Activated naive CD4-positive, alpha-beta T cell treated with anti-CD3 and anti-CD28 coated beads, Interleukin-2, amount 10 ng/mL, durations not matched to agents 7 days and 5 days (primary cell): ENCODE measurements at regions not wholly inside any gene's neighbourhood (a gene's known extent, or its start where the extent isn't known, plus 50 kb on each side); places are given as distances from the start of the nearest gene placed in this dataset.

Experiments used
- CTCF ChIA-PET: fragments of 350-600 bp; sonication (Branson Sonifier 250); formaldehyde crosslinking; loops from one replicate; lab custom pipeline; 2021; ENCODE audit warnings: antibody characterized with exemption; lab: Charles Lee
- DNase-seq: peaks from one replicate; pipeline ENCODE4 v3.0.0-alpha.2; 2020
- H3K27ac Mint-ChIP-seq: one replicate; pipeline ENCODE4 v1.8.0; 2021; ENCODE audit warnings: mild to moderate bottlenecking, moderate library complexity, mixed read lengths
- H3K27me3 Mint-ChIP-seq: one replicate; pipeline ENCODE4 v1.8.0; 2021; ENCODE audit warnings: mild to moderate bottlenecking, mixed read lengths
- H3K36me3 Mint-ChIP-seq: one replicate; pipeline ENCODE4 v1.8.0; 2021; ENCODE audit warnings: mixed read lengths
- H3K4me1 Mint-ChIP-seq: one replicate; pipeline ENCODE4 v1.8.0; 2021; ENCODE audit warnings: mixed read lengths
- H3K4me3 Mint-ChIP-seq: one replicate; pipeline ENCODE4 v1.8.0; 2021; ENCODE audit warnings: mild to moderate bottlenecking, moderate library complexity, mixed read lengths
- H3K9me3 Mint-ChIP-seq: one replicate; pipeline ENCODE4 v1.8.0; 2021; ENCODE audit warnings: mixed read lengths

- Mint-ChIP-seq H3K27ac (no peak overlapping the region), H3K4me3 (no peak overlapping the region), H3K36me3 (no peaks in the 10 kb centered on the region), H3K4me1 (no peaks in the 10 kb centered on the region), H3K27me3 (peaks cover 22% of the 10 kb centered on the region), H3K9me3 (no peaks in the 10 kb centered on the region)
- CTCF ChIA-PET = no interaction called here
- peak; percentile 8 for DNase-seq
These were observed 288.8 kb downstream of the CDC5L start for GRCh38 chr6:44676246-44676790.

- H3K36me3 Mint-ChIP-seq = no peaks in the 10 kb centered on the region
- no peaks in the 10 kb centered on the region for H3K9me3 Mint-ChIP-seq
- H3K27ac Mint-ChIP-seq = no peak overlapping the region
- H3K4me1 Mint-ChIP-seq = no peaks in the 10 kb centered on the region
- no peak overlapping the region for H3K4me3 Mint-ChIP-seq
- H3K27me3 Mint-ChIP-seq = peaks cover 19% of the 10 kb centered on the region
- DNase-seq = peak; percentile 4
- CTCF ChIA-PET = no interaction called here
These were observed 289.4 kb downstream of the CDC5L start for GRCh38 chr6:44676826-44677433.

- peaks cover 18% of the 10 kb centered on the region for H3K27me3 Mint-ChIP-seq
- H3K4me3 Mint-ChIP-seq = no peak overlapping the region
- peak; percentile 14 for DNase-seq
- CTCF ChIA-PET = interaction anchor here (0.7 kb wide), 1 partner anchor 48 kb away, joined by 3 read pairs; no protein-coding TSS in a partner anchor
- no peak overlapping the region for H3K27ac Mint-ChIP-seq
- H3K4me1 Mint-ChIP-seq = no peaks in the 10 kb centered on the region
- no peaks in the 10 kb centered on the region for H3K9me3 Mint-ChIP-seq
- no peaks in the 10 kb centered on the region for H3K36me3 Mint-ChIP-seq
These were observed 290.9 kb downstream of the CDC5L start for GRCh38 chr6:44678252-44678935.

- Mint-ChIP-seq H3K27me3 (peaks cover 10% of the 10 kb centered on the region), H3K4me1 (no peaks in the 10 kb centered on the region), H3K9me3 (no peaks in the 10 kb centered on the region), H3K27ac (no peak overlapping the region), H3K4me3 (no peak overlapping the region), H3K36me3 (no peaks in the 10 kb centered on the region)
- CTCF ChIA-PET = interaction anchor here (0.7 kb wide), 1 partner anchor 49 kb away, joined by 3 read pairs; no protein-coding TSS in a partner anchor
- no peak for DNase-seq
These were observed 292.1 kb downstream of the CDC5L start for GRCh38 chr6:44679438-44680201.

- Mint-ChIP-seq H3K27me3 (peaks cover 7% of the 10 kb centered on the region), H3K9me3 (no peaks in the 10 kb centered on the region), H3K4me3 (no peak overlapping the region), H3K36me3 (no peaks in the 10 kb centered on the region), H3K4me1 (no peaks in the 10 kb centered on the region), H3K27ac (no peak overlapping the region)
- DNase-seq = no peak
- CTCF ChIA-PET = no interaction called here
These were observed 292.8 kb downstream of the CDC5L start for GRCh38 chr6:44680202-44680720.

- CTCF ChIA-PET = no interaction called here
- Mint-ChIP-seq H3K27me3 (peaks cover 4% of the 10 kb centered on the region), H3K36me3 (no peaks in the 10 kb centered on the region), H3K4me1 (no peaks in the 10 kb centered on the region), H3K9me3 (no peaks in the 10 kb centered on the region), H3K4me3 (no peak overlapping the region), H3K27ac (no peak overlapping the region)
- no peak for DNase-seq
These were observed 294.3 kb downstream of the CDC5L start for GRCh38 chr6:44681761-44682160.

GRCh38 chr6:44682280-44682679, 294.8 kb downstream of the CDC5L start:
- no peaks in the 10 kb centered on the region for H3K4me1 Mint-ChIP-seq
- peaks cover 4% of the 10 kb centered on the region for H3K27me3 Mint-ChIP-seq
- CTCF ChIA-PET = no interaction called here
- no peak overlapping the region for H3K4me3 Mint-ChIP-seq
- no peak overlapping the region for H3K27ac Mint-ChIP-seq
- no peaks in the 10 kb centered on the region for H3K36me3 Mint-ChIP-seq
- H3K9me3 Mint-ChIP-seq = peaks cover 4% of the 10 kb centered on the region
- DNase-seq = no peak

- CTCF ChIA-PET = no interaction called here
- no peaks in the 10 kb centered on the region for H3K4me1 Mint-ChIP-seq
- DNase-seq = no peak
- peaks cover 4% of the 10 kb centered on the region for H3K9me3 Mint-ChIP-seq
- no peaks in the 10 kb centered on the region for H3K36me3 Mint-ChIP-seq
- H3K4me3 Mint-ChIP-seq = no peak overlapping the region
- H3K27ac Mint-ChIP-seq = no peak overlapping the region
- peaks cover 4% of the 10 kb centered on the region for H3K27me3 Mint-ChIP-seq
These were observed 295.7 kb downstream of the CDC5L start for GRCh38 chr6:44682987-44683779.

GRCh38 chr6:44685213-44685612, 297.7 kb downstream of the CDC5L start:
- no peak for DNase-seq
- H3K27me3 Mint-ChIP-seq = peaks cover 4% of the 10 kb centered on the region
- no peak overlapping the region for H3K4me3 Mint-ChIP-seq
- CTCF ChIA-PET = no interaction called here
- no peaks in the 10 kb centered on the region for H3K4me1 Mint-ChIP-seq
- H3K9me3 Mint-ChIP-seq = peaks cover 8% of the 10 kb centered on the region
- H3K27ac Mint-ChIP-seq = no peak overlapping the region
- no peaks in the 10 kb centered on the region for H3K36me3 Mint-ChIP-seq

GRCh38 chr6:44696099-44696498, 308.6 kb downstream of the CDC5L start:
- Mint-ChIP-seq H3K27me3 (no peaks in the 10 kb centered on the region), H3K4me1 (peaks cover under 1% of the 10 kb centered on the region), H3K4me3 (no peak overlapping the region), H3K27ac (no peak overlapping the region), H3K9me3 (no peaks in the 10 kb centered on the region), H3K36me3 (no peaks in the 10 kb centered on the region)
- CTCF ChIA-PET = no interaction called here
- no peak for DNase-seq

GRCh38 chr6:44696686-44697085, 309.2 kb downstream of the CDC5L start:
- no peak for DNase-seq
- Mint-ChIP-seq H3K36me3 (no peaks in the 10 kb centered on the region), H3K4me3 (no peak overlapping the region), H3K9me3 (no peaks in the 10 kb centered on the region), H3K4me1 (peaks cover 5% of the 10 kb centered on the region), H3K27me3 (no peaks in the 10 kb centered on the region), H3K27ac (no peak overlapping the region)
- CTCF ChIA-PET = no interaction called here

GRCh38 chr6:44697327-44697726, 309.8 kb downstream of the CDC5L start:
- DNase-seq = no peak
- no peaks in the 10 kb centered on the region for H3K9me3 Mint-ChIP-seq
- no peaks in the 10 kb centered on the region for H3K27me3 Mint-ChIP-seq
- H3K4me1 Mint-ChIP-seq = peaks cover 5% of the 10 kb centered on the region
- H3K27ac Mint-ChIP-seq = no peak overlapping the region
- H3K36me3 Mint-ChIP-seq = no peaks in the 10 kb centered on the region
- no peak overlapping the region for H3K4me3 Mint-ChIP-seq
- CTCF ChIA-PET = no interaction called here

GRCh38 chr6:44698602-44699001, 311.1 kb downstream of the CDC5L start:
- no peaks in the 10 kb centered on the region for H3K36me3 Mint-ChIP-seq
- H3K4me1 Mint-ChIP-seq = peaks cover 5% of the 10 kb centered on the region
- CTCF ChIA-PET = interaction anchor here (1.1 kb wide), 1 partner anchor 668 kb away, joined by 3 read pairs; no protein-coding TSS in a partner anchor
- no peaks in the 10 kb centered on the region for H3K27me3 Mint-ChIP-seq
- H3K4me3 Mint-ChIP-seq = no peak overlapping the region
- no peak for DNase-seq
- H3K9me3 Mint-ChIP-seq = no peaks in the 10 kb centered on the region
- no peak overlapping the region for H3K27ac Mint-ChIP-seq
